HG03280 (cell line): ENCODE measurements at regions not wholly inside any gene's neighbourhood (a gene's known extent, or its start where the extent isn't known, plus 50 kb on each side); places are given as distances from the start of the nearest gene placed in this dataset.

ENCODE experiments used
- ATAC-seq: cut with Tn5 transposase; IDR thresholded peaks from one replicate; pipeline ENCODE4 v1.9.1; 2021; ENCODE audit warnings: mild to moderate bottlenecking, moderate library complexity; ENCODE audit not compliant: unreplicated experiment

GRCh38 chr10:121025731-121026130, 174.6 kb downstream of the WDR11 start:
- ATAC-seq, result no peak

GRCh38 chr10:121027371-121027770, 176.2 kb downstream of the WDR11 start:
- ATAC-seq, result no peak

- ATAC-seq, result no peak
Measured at GRCh38 chr10:121032460-121032859, 181.3 kb downstream of the WDR11 start.

GRCh38 chr10:121033366-121033765, 182.2 kb downstream of the WDR11 start:
- ATAC-seq, result no peak

GRCh38 chr10:121036431-121036830, 185.3 kb downstream of the WDR11 start:
- no peak for ATAC-seq

- ATAC-seq, result no peak
Measured at GRCh38 chr10:121041499-121041898, 190.3 kb downstream of the WDR11 start.

GRCh38 chr10:121041906-121042305, 190.7 kb downstream of the WDR11 start:
- ATAC-seq, result no peak

GRCh38 chr10:121042342-121042741, 191.2 kb downstream of the WDR11 start:
- no peak for ATAC-seq

- ATAC-seq, result no peak
Measured at GRCh38 chr10:121043124-121043849, 192.1 kb downstream of the WDR11 start.

- no peak for ATAC-seq
Measured at GRCh38 chr10:121048749-121049148, 197.6 kb downstream of the WDR11 start.

- ATAC-seq, result no peak
Measured at GRCh38 chr10:121049489-121049888, 198.3 kb downstream of the WDR11 start.

- no peak for ATAC-seq
Measured at GRCh38 chr10:121049923-121050322, 198.8 kb downstream of the WDR11 start.

- no peak for ATAC-seq
Measured at GRCh38 chr10:121051171-121051570, 200.0 kb downstream of the WDR11 start.

GRCh38 chr10:121051696-121052279, 200.6 kb downstream of the WDR11 start:
- ATAC-seq, result no peak

- no peak for ATAC-seq
Measured at GRCh38 chr10:121053151-121053550, 202.0 kb downstream of the WDR11 start.

- no peak for ATAC-seq
Measured at GRCh38 chr10:121054874-121055273, 203.7 kb downstream of the WDR11 start.

GRCh38 chr10:121057269-121057668, 206.1 kb downstream of the WDR11 start:
- no peak for ATAC-seq

GRCh38 chr10:121058082-121058481, 206.9 kb downstream of the WDR11 start:
- no peak for ATAC-seq

GRCh38 chr10:121059351-121059750, 208.2 kb downstream of the WDR11 start:
- ATAC-seq, result no peak

- no peak for ATAC-seq
Measured at GRCh38 chr10:121062115-121062514, 211.0 kb downstream of the WDR11 start.

GRCh38 chr10:121063744-121064143, 212.6 kb downstream of the WDR11 start:
- no peak for ATAC-seq

GRCh38 chr10:121064491-121064890, 213.3 kb downstream of the WDR11 start:
- no peak for ATAC-seq

- ATAC-seq, result no peak
Measured at GRCh38 chr10:121065330-121065729, 214.2 kb downstream of the WDR11 start.
